Stimulated activated CD4-positive, alpha-beta T cell treated with anti-CD3 and anti-CD28 coated beads, Interleukin-4, amount 100 ng/mL, for 48 hours (primary cell): ENCODE measurements at regions not wholly inside any gene's neighbourhood (a gene's known extent, or its start where the extent isn't known, plus 50 kb on each side); places are given as distances from the start of the nearest gene placed in this dataset.

ENCODE experiments used
- DNase-seq, 2 donors: peaks; one replicate each; pipeline ENCODE4 v3.0.0-alpha.2; 2020; ENCODE audit warnings: low read depth in 2 of 2

DNA sequence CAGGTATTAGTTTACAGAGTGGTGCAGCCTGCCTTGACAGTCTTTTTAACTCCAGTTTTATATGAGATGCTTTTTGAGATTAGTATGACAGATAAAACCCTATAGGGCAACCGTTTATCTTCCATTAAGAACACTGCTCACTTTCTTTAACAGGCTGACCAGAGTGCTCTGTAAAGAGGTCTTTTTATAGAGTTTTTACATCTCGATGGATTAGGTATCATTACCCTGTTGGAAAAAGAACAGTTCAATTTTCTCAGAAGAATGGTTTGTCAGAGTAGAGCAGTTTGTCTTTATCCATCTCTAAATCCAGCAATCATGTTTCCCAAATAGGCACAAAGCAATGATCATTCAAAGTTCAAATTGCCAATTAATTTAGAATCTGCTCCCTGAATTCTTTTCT, 395.2 kb upstream of the ARGLU1 start:
- DNase-seq = no peak

DNA sequence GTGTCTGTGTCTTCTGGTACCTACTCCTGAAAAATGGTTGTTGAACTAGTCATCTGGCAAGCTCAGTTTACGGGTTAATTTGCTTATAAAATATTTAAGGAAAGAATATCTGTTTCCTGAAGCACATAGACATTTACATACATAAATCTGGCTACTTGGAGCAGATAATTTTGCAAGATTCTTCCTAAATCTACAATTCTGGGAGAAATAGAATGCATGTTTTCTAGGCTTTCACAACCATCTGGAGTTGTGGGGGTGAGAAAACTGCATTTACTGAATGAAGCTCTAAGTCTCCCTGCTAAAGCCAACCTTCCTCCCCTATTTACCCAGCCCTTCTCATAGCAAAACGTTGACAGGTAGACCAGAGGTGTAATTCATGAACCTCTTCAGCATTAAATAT, 393.7 kb upstream of the ARGLU1 start:
- no peak for DNase-seq

DNA sequence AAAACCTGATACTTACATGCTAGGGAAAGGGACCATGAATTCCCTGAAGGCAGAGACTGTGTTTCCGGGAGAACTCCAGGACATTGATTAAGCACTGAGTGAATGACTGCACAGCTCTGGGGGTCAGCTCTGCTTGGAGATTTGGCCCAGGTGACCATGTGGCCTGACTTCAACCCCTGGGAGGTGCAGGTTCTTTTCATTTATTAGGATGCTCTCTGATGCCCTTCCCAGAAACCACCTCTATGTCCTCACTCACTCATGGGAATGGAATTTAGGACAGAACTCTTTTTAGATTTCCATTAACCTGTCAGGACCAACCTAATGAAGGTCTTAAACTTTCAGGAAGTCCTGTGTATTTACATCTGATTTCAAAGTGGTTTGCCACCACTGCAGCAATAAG, 393.3 kb upstream of the ARGLU1 start:
- DNase-seq = no peak

DNA sequence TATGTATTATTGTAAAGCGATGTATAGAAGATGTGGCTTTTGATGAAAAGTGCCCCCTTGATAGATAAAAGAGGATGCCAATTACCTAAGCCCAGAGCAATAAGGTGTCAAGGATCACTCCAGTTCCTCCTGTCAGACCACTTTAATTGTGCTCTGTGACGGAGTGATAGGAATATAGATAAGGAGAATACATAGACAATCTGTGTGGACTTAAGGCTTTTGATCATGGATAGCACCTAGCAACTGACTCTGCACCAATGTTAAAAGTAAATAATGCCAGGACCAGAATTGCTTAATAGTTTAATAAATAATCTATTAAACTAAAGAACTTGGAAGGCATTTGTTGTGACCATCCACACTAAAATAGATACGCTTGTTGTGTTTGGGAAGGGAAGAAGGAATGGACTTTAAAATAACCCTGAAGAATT, 390.7 kb upstream of the ARGLU1 start:
- no peak for DNase-seq

DNA sequence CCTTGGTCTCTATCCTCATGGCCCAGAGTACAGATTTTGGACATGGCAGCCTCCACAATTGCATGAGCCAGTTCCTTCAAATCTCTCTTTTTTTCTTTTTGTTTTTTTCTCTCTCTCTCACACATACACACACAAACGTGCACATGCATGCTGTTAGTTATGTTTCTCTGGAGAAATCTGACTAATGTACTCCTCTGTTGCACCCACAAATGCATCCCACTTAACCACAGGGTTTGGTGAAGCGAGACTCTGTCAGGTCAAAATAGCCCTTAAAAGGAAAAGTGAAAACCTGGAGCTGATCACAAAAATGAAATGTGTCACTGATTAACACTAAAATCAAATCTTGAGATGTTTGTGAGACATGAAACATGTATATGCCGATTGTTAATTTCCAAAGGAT, 374.6 kb upstream of the ARGLU1 start:
- DNase-seq = no peak

DNA sequence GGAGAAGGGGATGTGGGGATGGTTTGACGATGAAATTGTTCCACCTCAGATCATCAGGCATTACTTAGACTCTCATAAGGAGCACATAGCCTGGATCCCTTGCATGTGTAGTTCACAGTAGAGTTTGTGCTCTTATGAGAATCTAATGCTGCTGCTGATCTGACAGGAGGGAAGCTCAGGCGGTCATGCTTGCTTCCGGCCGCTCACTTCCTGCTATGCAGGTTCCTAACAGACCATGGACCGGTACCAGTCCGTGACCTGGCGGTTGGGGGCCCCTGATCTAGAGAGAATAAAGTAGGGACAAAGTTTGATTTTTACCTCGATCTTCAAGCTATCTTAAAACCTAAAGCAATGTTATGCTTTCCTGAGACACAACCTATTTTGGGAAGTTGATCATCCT, 373.8 kb upstream of the ARGLU1 start:
- no peak for DNase-seq

DNA sequence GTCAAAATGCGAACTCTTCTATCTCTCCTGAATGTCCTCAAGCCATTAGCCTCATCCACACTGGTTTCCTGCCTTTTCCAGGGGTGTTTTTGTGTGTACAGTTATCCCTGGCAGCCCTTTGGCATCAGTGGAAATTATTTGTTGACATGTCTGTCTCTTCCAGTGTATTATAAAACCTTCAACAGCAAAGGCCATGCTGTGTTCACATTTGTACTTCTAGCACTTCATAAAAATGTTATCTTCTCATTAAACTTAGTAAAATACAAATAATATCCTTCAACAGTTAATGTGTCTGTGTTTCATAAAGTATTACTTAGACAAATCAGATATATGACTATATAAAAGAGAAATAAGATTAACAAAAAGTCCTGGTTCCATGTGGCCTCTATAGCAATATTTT, 359.5 kb upstream of the ARGLU1 start:
- DNase-seq = no peak

DNA sequence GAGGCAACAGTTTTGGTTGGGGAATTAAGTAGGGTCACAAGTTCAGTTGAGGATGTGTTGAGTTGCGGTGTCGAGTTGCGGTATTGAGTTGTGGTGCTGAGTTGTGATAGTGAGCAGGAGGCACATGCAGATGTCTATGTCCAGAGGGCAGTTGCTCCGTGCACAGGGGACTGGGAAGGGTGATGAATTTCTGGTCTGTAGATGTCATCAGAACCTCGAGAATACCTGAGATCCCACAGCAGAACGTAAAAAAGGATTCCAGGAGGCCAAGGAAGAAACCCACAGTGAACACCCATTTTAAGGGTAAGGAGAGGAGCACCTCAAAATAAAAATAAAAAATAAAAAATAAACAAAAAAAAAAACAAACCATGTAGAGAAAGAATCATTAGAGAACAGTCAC, 354.4 kb upstream of the ARGLU1 start:
- no peak for DNase-seq

DNA sequence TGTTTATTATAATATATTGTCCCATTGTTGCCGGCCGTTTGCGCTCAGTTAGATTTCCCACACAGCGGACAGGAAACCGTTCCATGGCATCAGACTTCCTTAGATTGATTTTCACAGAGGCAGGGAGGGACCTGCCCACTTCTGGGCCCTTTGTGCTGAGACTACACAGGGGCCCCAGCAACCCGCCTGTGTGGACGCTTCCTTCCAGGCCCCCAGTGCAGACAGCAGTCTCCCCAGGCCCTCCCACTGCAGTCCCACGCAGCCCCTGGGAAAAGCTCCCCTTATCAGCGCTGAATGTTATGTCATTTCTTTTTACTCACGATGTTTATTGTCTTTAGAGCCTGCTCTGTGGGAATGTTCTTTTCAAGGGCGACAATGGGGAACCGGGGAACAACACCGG, 351.7 kb upstream of the ARGLU1 start:
- DNase-seq = no peak

DNA sequence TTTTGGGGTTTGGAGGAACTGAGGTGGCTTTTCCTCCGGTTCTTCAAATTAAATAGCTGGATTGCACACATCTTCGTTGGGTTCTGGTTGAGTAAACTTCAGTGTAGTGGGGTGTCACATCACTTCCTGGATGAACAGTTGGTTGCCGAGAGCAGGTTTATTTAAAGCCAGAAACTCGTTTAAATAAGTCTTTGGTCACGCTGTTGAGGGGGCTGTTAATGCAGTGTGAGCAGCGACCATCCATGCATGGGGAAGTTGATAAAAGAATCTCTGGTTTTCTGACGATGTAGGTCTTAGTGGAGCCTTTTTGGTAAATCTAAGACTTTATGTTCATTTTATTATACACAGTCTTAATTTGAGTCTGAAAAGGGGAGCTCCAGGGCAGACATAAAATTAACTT, 351.2 kb upstream of the ARGLU1 start:
- DNase-seq = no peak

DNA sequence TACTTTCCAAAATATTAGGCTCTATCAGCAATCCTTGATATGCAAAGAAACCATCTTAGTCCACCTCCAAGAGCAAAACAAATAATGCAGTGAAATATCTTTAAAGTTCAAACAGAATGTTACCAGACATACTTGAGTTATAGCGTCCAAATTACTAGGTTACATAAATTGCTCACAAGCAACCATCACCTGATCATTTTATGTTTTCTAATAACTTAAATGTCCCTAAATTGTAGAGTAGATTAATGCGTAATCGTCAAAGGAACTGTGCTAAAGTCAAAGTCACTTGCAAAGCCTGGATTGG, 350.6 kb upstream of the ARGLU1 start:
- DNase-seq = no peak

DNA sequence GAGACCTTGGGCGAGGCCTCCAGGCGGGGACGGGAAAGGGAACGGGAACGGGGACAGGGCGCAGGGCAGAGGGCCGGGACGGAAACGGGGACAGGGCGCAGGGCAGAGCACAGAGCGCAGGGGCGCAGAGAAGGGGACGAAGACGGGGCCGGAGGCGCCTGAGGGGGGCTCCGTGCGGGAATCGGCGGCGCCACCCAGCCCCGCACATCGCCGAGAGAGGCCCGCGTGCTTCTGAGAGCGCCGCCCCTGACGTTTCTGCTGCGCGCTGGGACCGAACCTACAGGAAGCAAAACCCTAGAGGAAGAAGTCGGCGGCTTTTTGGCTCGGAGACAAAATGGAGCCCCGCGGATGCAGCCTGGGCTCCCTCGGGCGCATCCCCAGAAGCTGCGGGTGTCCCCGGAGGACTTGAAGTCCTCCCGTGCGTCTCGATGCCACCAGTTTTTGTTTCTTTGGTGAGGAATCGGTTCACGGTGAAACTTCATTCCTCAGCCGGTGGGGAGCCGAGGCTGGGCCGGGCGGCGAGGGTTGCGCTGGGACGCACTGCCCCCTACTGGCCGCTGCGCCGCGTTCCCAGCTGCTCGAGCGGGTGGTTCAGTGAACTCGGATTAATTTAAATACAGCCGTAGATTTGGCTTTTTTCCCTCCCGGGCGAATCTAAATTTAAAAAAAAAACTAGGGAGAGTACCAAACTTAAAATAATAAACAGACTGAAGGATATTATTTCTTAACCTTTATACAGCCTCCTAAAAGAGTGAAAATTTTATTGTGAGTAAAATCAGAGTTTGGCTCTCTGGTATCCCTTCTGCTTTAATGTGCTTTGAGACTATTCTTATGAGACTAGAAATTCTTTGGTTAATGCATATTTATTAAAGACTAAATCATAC, 350.0 kb upstream of the ARGLU1 start:
- DNase-seq = peak; percentile 60 to 73

DNA sequence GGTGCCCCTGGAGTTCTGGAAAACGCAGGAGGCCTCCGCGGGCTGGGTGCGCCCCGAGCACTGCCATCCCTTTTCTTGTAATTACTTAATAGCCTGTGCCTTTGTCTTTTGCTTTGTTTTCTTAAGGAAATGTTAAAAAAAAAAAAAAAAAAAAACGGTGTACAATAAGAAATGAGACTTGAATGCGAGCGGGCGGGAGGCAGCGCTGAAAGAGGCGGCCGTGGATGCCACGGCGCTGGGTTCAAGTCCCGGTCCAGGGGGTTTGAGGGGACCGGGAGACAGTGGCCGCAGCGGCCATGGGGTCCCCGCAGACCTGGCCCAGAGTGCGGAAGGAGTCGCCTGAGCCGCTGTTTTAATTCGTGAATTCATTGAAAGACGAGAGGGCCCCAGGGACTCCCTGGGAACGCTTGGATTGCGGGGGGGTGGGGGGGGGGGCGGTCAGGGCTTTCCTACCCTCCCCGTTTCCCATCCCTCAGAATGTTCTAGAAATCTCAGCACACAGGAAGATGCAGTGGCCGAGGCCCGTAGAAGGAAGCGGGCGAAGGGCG, 349.2 kb upstream of the ARGLU1 start:
- no peak for DNase-seq

DNA sequence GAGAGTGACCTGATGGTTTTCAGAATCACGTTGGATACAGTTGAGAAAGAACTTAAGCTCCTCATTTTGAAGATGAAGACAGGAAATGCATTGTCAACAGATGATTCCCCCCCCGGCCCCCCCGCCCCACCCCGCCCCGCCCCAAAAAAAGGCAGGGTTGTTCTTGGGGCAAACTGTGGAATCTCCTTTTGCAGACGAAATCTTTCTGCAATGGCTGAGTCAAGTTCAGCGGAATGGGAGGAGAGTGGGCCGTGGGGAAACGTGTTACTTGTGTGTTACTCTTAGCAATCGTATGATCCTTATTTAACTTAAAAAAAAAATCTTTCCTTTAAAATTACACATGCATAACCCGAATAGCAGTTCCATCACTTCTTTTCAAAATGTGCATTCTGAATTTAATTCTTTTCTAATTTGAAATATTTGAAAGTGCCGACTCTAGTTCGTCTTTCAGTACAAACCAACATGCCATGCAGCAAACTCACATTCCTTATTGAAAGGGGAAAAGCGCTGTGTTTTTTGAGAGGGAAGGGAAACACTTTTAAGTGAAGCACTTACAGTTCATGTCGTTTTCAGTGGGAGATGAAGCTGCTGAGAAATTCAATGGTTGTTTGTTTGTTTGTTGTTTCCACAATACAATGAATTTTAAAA, 348.5 kb upstream of the ARGLU1 start:
- DNase-seq = no peak

DNA sequence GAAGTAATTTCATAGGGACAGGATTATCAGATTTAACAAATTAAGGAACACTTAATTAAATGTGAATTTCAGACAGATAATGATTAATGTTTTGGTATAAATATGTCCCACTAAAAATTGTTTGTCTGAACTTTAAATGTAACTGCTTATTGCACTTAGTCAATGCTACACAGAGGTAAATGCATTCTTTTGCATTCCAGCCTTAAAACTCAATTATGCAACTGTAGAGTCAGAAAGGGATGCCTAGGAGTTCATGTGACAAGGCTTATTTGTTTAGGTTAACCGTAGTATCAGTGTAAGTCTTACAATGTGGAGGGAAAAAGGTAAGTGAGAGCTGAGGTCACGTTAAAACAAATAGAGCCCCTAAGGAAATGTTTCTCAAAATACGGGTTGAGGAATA, 347.2 kb upstream of the ARGLU1 start:
- DNase-seq = no peak

DNA sequence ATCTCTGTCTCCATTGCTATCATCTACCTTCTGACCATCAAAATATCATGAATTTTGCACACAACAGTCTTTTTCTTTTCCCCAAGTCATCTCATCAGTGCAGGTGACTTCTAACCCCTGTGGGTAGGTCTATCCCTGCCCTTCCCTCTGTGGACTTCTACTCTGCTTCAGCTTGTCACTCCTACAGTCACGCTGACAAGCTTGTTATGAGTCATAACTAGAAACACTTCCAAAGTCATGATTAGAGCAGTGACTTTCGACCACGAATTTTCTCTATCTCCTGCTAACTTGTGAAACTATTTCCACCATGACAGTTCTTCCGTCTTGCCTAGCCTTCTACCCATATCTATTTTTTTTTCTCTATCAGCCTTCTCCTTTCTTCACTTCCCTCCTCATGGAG, 343.7 kb upstream of the ARGLU1 start:
- DNase-seq = no peak

DNA sequence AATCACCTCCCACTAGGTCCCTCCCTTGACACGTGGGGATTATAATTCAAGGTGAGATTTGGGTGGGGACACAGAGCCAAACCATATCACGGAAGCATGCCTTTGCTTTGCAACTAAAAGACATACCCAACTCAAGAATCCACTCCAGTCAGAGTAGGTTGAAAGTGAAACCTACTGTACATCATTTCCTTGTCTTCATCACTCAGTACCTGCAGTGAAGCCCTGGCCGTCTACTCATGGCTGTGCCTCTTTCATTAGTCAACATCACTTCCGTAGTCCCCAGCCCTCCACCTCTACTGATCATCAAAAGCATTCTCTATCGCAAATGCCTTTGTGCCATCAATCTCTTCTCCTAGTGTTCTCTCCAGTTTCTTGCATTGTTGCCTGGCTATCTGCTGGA, 343.1 kb upstream of the ARGLU1 start:
- DNase-seq = no peak

DNA sequence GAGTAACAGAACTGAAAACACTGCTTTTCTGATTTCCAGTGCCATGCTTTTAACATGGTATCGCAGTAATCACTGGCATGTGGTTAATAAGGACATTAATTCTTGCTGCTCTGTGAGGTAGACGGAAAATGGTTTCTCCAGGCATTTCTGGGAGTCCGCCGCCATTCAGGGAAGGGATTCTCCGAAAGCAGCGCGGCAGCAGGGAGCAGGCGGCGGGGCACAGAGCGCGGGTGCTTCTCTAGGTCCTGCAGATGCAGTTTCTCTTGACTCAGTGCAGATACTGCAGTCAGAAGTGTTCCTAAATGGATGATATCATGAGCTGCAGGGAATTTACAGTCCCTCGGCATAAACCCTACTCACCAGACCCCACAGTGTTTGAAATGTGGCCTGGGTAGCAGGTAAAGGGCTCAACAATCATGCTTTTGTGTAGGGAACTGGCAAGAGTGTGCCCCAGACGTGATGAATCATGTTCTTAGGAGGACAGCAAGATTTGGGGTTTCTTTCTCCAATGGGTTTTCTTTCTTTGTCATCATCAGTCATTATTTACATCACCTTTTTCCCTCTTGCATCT, 338.6 kb upstream of the ARGLU1 start:
- DNase-seq = no peak

DNA sequence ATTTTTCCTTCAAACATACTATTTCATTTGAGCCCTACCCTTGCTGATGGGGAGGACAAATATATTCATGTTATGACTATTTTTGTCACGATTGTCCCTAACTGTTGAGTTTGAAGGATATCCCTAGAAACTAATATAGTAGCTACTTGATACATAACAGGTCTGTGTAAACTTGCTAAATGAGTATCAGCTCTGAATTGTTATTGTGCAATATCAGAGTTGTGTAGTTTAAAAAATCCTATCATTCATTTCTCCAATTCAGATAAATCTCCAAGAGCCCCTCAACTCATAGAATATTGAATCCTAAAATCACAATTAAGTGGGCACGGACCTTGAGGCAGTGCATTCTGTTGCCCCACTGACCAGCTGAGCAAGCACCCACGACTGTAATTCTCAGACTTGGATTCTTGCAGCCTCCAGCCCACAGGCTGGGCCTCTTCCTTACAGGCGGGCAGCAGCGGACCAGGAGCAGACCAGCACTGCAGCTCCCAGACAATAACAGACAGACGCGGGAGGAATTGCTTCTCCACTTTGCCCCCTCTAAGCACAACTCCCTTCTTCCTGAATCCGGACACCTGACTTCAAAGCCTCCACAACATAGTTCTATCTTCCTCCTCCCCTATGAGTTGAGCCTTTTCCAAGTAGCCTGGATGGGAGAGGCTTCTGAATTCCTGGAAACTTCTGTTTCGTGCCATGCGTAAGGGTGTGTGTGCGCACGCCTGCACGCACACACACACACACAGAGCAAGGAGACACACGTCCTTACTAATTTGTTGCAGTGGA, 337.6 kb upstream of the ARGLU1 start:
- DNase-seq = no peak

DNA sequence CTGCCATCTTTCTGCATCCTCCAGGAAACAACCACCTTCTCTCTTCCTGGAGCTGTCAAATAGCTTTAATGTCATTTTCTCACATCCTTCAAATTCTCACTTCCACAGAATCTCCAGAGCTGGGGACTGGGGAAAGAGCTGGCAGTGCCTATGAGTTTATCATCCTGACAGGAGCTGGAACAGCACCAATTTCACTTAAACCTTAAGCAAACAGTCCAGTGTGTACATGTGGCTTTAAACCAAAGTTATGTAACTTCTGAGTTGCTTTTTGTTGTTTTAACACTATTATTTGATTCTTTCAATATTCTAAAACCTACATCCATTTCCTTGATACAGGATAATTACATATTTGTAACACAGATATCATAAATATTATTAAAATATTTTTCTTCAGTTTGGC, 331.5 kb upstream of the ARGLU1 start:
- no peak for DNase-seq

DNA sequence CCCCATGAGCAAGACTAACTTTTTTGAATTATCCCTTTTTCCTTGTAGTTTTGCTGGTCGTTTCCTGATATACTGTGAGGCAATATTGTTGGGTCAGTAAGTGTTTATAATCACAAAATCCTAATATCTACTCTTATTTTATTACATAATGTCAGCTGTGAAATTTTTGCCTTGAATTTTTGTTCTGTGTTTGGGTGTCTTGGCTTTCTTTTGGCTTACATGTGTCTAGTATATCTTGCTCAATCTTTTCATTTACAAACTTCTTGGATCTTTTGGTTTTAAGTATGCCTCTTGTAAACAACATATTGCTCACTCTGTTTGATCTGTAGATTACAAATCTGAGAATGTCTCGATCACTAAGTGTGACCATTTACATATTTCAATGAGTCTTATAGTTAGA, 330.3 kb upstream of the ARGLU1 start:
- no peak for DNase-seq

DNA sequence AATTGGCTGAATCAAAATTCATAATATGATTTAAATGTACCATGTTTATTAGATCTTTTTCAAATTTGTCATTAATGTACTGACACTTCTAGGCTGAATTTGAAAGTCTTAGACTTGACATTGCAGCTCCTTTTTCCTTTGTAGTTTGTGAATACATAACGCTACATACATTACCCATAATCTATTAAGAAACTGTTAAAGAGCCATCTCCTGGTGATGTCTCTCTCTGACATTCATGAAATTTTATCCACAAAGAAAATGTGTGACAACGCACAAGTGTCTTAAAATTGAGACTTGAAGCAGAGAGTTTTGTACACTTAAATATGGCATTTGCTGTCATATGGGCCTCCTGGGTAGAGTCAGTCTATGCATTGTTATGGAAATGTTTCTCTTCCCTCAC, 320.2 kb upstream of the ARGLU1 start:
- DNase-seq = no peak
